Vagina (tissue), 2 donors: ENCODE measurements at regions not wholly inside any gene's neighbourhood (a gene's known extent, or its start where the extent isn't known, plus 50 kb on each side); places are given as distances from the start of the nearest gene placed in this dataset.

ENCODE experiments used
- DNase-seq, 2 donors: peaks; one replicate each; pipeline ENCODE4 v3.0.0-alpha.2; 2017; ENCODE audit errors: extremely low spot score in 2 of 2
- H3K27ac ChIP-seq: fragments of 200-600 bp; sonication (generic); one replicate; pipeline ENCODE4 v1.5.1; 2019
- H3K27me3 ChIP-seq: fragments of 200-600 bp; sonication (generic); one replicate; pipeline ENCODE4 v1.5.1; 2019
- H3K36me3 ChIP-seq, 2 donors: fragments of 200-600 bp; sonication (generic); one replicate each; pipeline ENCODE4 v1.5.1; 2017 to 2019
- H3K4me1 ChIP-seq: fragments of 200-600 bp; sonication (generic); one replicate; pipeline ENCODE4 v1.5.1; 2019
- H3K4me3 ChIP-seq, 2 donors: fragments of 200-600 bp; sonication (generic); 1 replicate in 1 of 2; 2 replicates in 1 of 2; pipeline ENCODE4 v1.5.1; 2016 to 2019
- H3K9me3 ChIP-seq: fragments of 200-600 bp; sonication (generic); one replicate; pipeline ENCODE4 v1.5.1; 2019
- CTCF ChIP-seq, 3 experiments: fragments of 450-650 bp in 2 of 3; fragments of 200-600 bp in 1 of 3; sonication (generic) in 1 of 3; IDR thresholded peaks; one replicate each; pipeline ENCODE4 v1.5.1; 2017 to 2019; ENCODE audit warnings: antibody characterized with exemption in 3 of 3, mild to moderate bottlenecking in 2 of 3, moderate library complexity in 2 of 3
- POLR2A ChIP-seq, 2 donors: fragments of 450-650 bp; IDR thresholded peaks; one replicate each; pipeline ENCODE4 v1.6.1; 2017; ENCODE audit warnings: antibody characterized with exemption in 2 of 2, mild to moderate bottlenecking in 2 of 2, moderate library complexity in 2 of 2
- POLR2AphosphoS5 ChIP-seq, 2 donors: sonication (generic); formaldehyde crosslinking; IDR thresholded peaks; one replicate each; pipeline ENCODE4 v1.9.0; 2017; ENCODE audit warnings: antibody characterized with exemption in 2 of 2, mild to moderate bottlenecking in 2 of 2, low read depth in 1 of 2; ENCODE audit not compliant: insufficient read depth in 1 of 2
- intact Hi-C: fragments of 100-400 bp; cut with DNase I; formaldehyde crosslinking; loops from one replicate; pipeline ENCODE4 v1.15.1; 2023

GRCh38 chr19:30699871-30700280, 327.7 kb downstream of the ZNF536 start:
- intact Hi-C loops: no loop called here
- H3K36me3 ChIP-seq: no peaks in the 10 kb centered on the region
- TF ChIP-seq POLR2A (IDR thresholded peaks at IDR 0.05) (no peak), POLR2AphosphoS5 (IDR thresholded peaks at IDR 0.05; ENCODE audit: insufficient read depth in 1 of 2, low read depth in 1 of 2) (no peak)
- no peaks in the 10 kb centered on the region for H3K27me3 ChIP-seq
- H3K27ac ChIP-seq: no peak overlapping the region
- no peak overlapping the region for H3K4me3 ChIP-seq
- no peaks in the 10 kb centered on the region for H3K4me1 ChIP-seq
- H3K9me3 ChIP-seq: no peaks in the 10 kb centered on the region
- DNase-seq: no peak

GRCh38 chr19:30696514-30696913, 324.3 kb downstream of the ZNF536 start:
- DNase-seq: no peak
- Histone ChIP-seq H3K27ac (no peak overlapping the region), H3K4me3 (no peak overlapping the region), H3K4me1 (peaks cover 8% of the 10 kb centered on the region), H3K27me3 (no peaks in the 10 kb centered on the region), H3K36me3 (no peaks in the 10 kb centered on the region), H3K9me3 (no peaks in the 10 kb centered on the region)
- TF ChIP-seq POLR2AphosphoS5 (IDR thresholded peaks at IDR 0.05; ENCODE audit: insufficient read depth in 1 of 2, low read depth in 1 of 2) (no peak), POLR2A (IDR thresholded peaks at IDR 0.05) (no peak), CTCF (IDR thresholded peaks at IDR 0.05) (no peak)
- intact Hi-C loops: no loop called here

DNA sequence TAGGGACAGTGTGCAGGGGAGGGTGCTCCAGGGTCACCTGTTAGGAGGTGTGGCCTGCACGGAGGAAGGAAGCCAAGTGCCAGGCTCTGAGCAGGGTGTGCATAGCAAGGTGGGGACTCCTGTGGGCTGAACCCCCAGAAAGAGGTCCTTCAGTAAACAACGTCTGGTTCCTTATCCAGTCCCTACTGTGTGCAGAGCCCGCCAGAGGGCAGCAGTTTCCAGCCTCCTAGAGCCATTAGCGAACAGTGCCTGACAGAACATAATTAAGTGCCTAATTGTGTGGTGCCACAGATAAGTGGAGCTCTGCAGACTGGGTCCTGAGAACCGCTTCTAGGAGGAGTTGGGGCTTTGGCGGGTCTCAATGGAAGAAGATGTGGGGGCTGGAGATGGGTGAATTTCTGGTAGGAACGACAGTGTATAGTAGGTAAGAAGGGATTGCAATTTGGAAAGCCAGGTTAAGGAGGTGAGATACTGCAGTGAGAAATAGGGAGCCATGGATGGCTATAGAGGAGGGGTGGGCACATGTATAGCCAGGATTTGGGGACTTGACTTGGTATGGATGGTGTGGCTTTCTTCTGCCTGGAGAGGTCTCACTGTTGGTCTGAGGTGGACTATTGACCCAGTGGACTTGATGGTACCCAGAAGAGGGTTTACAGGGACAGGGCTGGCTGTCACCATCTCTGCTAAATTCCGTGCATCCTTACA, 323.1 kb downstream of the ZNF536 start:
- Histone ChIP-seq H3K27ac (no peak overlapping the region), H3K4me1 (peaks cover 8% of the 10 kb centered on the region), H3K4me3 (no peak overlapping the region), H3K36me3 (no peaks in the 10 kb centered on the region), H3K27me3 (no peaks in the 10 kb centered on the region), H3K9me3 (no peaks in the 10 kb centered on the region)
- intact Hi-C loops: no loop called here
- DNase-seq: no peak
- TF ChIP-seq CTCF (IDR thresholded peaks at IDR 0.05) (no peak), POLR2AphosphoS5 (IDR thresholded peaks at IDR 0.05; ENCODE audit: insufficient read depth in 1 of 2, low read depth in 1 of 2) (no peak), POLR2A (IDR thresholded peaks at IDR 0.05) (no peak)

DNA sequence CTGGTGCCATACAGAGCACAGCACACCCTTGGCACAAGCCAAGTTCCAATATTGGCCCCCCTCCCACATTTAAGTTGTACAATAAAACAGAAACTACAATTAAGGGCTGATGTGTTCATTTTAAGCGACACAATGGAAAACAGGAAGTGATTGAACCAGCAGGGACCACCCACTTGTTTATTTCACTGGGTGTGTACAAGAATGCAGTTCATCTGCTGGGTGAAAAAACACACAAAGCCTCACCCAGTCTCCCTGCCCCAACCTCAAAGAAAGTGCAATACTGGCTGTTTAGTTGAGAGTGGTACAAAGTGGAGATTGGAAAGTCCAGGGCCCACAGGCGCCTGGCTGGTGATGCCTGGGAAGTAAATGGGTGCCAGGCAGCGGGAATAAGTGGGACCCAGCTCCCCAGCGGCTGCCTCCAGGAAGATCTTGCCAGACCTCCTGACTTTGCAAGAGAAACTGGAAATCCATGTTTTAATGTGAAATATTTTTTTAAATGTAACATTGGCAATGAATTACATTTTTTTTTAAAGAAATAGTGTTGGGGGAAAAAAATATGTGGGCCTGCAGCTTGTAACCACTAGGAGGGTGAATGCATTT, 322.1 kb downstream of the ZNF536 start:
- no peak overlapping the region for H3K27ac ChIP-seq
- intact Hi-C loops: no loop called here
- no peak overlapping the region for H3K4me3 ChIP-seq
- TF ChIP-seq POLR2AphosphoS5 (IDR thresholded peaks at IDR 0.05; ENCODE audit: insufficient read depth in 1 of 2, low read depth in 1 of 2): no peak
- no peak for TF ChIP-seq CTCF (IDR thresholded peaks at IDR 0.05)
- TF ChIP-seq POLR2A (IDR thresholded peaks at IDR 0.05): no peak
- no peaks in the 10 kb centered on the region for H3K27me3 ChIP-seq
- no peaks in the 10 kb centered on the region for H3K9me3 ChIP-seq
- H3K4me1 ChIP-seq: peaks cover 8% of the 10 kb centered on the region
- no peak for DNase-seq
- no peaks in the 10 kb centered on the region for H3K36me3 ChIP-seq

GRCh38 chr19:30692879-30693503, 320.8 kb downstream of the ZNF536 start:
- intact Hi-C loops: no loop called here
- peaks cover 8% of the 10 kb centered on the region for H3K4me1 ChIP-seq

More at GRCh38 chr19:30692879-30693503, 320.8 kb downstream of the ZNF536 start:
- no peaks in the 10 kb centered on the region for H3K27me3 ChIP-seq
- no peaks in the 10 kb centered on the region for H3K36me3 ChIP-seq
- DNase-seq: no peak
- TF ChIP-seq CTCF (IDR thresholded peaks at IDR 0.05) (no peak), POLR2A (IDR thresholded peaks at IDR 0.05) (no peak), POLR2AphosphoS5 (IDR thresholded peaks at IDR 0.05; ENCODE audit: insufficient read depth in 1 of 2, low read depth in 1 of 2) (no peak)
- H3K27ac ChIP-seq: peak overlapping the region; percentile 60
- H3K4me3 ChIP-seq: peak overlapping the region; percentile 32 to 34
- no peaks in the 10 kb centered on the region for H3K9me3 ChIP-seq
